Dedifferentiated amniotic fluid mesenchymal stem cell (primary cell): ENCODE measurements at regions not wholly inside any gene's neighbourhood (a gene's known extent, or its start where the extent isn't known, plus 50 kb on each side); places are given as distances from the start of the nearest gene placed in this dataset.
"Not testable (repeated sequence)": the region's sequence is repeated elsewhere in the genome, so short reads cannot be mapped to it uniquely, and the experiment has no call there.

Experiments
- DNase-seq: peaks from one replicate; pipeline ENCODE4 v3.0.0-alpha.2; 2016; ENCODE audit errors: extremely low spot score

- DNase-seq: no peak
Measured at GRCh38 chr16:27639561-27640276, 89.8 kb downstream of the KATNIP start.

GRCh38 chr16:27640277-27640600, 90.3 kb downstream of the KATNIP start:
- DNase-seq: no peak

- DNase-seq: no peak
Measured at GRCh38 chr16:27641260-27641659, 91.3 kb downstream of the KATNIP start.

DNA sequence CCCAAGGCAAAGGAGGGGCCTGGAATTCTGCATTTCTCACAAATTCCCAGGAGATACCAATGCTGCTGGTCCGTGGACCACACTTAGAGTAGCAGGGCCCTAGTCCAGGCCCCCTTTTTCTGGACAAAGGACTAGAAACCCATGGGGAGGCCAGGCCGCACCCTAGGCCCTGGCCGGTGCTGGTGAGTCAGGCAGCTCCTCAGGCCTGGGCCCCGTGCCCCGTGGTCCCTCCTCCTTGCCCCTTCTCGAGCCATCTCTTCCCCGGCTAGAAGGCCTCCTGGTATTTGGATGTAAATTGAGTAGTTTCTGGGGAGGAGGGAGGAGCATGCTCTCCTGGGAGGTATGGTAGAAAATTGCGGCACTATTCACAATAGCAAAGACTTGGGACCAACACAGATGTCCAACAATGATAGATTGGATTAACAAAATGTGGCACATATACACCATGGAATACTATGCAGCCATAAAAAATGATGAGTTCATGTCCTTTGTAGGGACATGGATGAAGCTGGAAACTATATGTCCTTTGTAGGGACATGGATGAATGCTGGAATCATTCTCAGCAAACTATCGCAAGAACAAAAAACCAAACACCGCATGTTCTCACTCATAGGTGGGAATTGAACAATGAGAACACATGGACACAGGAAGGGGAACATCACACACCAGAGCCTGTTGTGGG, 91.9 kb downstream of the KATNIP start:
- not testable (repeated sequence) for DNase-seq

DNA sequence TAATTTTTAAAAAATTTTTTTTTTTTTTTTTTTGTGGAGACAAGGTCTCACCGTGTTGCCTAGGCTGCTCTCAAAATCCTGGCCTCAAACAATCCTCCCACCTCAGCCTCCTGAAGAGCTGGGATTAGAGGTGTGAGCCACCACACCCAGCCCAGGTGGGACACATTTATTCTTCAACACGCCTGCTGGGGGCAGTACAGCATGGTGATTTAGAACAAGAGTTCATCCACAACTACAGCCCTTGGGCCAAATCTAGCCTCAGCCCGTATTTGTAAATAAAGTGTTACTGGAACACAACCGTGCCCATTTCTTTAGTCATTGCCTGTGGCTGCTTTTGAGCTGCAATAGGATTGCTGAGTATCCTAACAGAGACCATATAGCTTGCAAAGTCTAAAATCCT, 92.8 kb downstream of the KATNIP start:
- no peak for DNase-seq

GRCh38 chr16:27644165-27644564, 94.2 kb downstream of the KATNIP start:
- DNase-seq: no peak

DNA sequence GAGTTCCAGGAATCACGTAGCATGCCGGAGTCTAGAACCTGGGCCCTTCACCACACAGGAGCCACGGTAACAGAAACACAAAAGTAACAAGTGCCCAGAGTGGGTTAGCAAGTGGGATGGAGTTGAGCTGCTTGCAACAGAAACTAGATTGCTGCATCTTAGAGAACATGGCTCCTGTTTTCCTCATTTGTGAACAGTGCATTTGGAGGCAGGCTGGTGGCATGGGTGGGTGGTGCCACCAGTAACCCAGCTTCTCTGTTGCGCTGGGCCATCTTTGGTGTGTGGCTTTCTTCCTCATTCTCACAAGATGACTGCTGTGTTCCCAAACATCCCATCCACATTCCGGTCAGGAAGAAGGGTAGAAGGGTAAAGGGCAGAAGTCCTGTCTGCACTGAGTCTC, 95.5 kb downstream of the KATNIP start:
- no peak for DNase-seq

- no peak for DNase-seq
Measured at GRCh38 chr16:27646806-27647205, 96.9 kb downstream of the KATNIP start.

DNA sequence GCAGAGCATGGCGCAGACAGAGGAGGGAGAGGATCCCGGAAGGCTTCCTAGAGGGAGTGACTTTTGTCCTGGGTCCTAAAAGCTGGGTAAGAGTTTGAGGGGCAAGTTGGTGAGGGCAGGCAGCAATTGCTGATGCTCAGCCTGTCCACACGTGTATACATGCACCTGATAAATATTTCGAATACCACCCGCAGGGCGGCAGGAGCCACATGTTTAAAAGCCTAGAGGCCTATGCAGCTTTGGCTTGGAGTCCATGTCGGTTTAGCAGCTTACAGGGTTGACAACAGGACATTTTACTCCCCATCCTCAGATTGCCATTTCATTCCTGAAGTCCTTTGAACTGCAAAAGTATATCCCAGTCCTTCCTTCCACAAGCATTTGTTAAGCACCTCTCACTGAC, 99.1 kb downstream of the KATNIP start:
- no peak for DNase-seq

- no peak for DNase-seq
Measured at GRCh38 chr16:27650073-27650701, 100.2 kb downstream of the KATNIP start.

GRCh38 chr16:27651301-27651700, 101.4 kb downstream of the KATNIP start:
- no peak for DNase-seq

DNA sequence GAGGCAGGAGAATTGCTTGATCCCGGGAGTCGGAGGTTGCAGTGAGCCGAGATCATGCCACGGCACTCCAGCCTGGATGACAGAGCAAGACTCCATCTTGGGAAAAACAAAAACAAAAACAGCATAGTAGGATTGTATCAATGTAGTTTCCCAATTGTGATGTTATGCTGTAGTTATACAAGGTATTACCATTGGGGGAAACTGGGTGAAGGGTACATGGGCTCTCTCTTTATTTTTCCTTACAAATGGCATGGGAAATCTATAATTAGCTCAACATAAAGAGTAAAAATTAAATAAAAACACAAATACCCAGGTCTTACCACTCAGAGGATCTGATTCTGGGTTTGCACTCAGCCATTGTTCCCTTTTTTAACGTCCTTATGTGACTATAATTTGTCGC, 107.9 kb downstream of the KATNIP start:
- no peak for DNase-seq

DNA sequence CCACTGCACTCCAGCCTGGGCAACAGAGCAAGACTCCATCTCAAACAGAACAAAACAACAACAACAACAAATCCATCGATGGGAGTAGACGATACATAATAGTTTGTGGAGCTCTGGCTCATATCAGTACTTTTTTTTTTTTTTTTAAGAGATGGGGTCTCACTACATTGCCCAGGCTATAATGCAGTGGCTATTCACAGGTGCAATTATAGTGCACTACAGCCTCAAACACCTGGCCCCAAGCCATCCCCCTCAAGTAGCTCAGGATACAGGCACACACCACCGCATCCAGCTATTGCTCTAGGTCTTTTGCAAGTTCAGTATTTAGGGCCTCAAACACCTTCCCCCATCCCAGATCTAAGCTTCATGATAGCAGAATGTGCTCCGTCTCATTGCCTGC, 110.6 kb downstream of the KATNIP start:
- DNase-seq: no peak

- not testable (repeated sequence) for DNase-seq
Measured at GRCh38 chr16:27663235-27663634, 113.3 kb downstream of the KATNIP start.

DNA sequence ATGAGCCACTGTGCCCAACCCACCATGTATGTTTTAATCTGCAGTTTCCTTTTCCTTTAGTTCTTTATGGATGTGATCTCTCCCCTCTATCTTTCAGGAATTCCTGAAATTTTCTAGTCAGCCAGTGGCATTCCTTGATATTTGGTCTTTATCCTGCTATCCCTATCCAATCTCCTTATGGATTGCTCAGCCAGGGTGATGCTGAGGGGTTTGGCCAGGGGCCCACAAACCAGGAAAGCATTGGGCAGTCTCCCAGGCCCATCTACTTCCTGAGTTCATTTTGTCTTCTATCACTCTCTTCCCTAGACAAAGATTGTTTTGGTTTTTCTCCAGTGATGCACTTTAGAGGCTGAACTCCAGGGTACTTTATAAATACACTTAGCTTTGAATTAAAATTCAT, 115.9 kb downstream of the KATNIP start:
- DNase-seq: no peak

GRCh38 chr16:27670071-27670810, 120.3 kb downstream of the KATNIP start:
- no peak for DNase-seq

DNA sequence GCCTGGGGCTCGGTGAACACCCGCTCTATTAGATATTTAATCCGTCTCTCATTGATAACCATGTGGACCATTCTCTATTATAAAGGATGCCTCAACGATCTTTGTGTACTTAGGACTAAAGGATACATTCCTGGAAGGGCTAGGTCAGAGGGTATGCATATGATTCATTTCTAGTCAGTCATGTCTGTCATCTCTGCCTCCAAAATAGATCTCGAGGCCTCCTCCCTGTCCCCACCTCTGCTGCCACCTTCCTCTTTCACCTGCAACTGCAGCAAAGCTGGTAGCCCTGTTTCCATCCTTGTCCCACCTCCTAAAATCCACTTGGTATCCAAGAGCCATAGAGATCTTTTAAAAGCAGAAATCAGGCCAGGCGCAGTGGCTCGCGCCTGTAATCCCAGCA, 121.5 kb downstream of the KATNIP start:
- DNase-seq: no peak

DNA sequence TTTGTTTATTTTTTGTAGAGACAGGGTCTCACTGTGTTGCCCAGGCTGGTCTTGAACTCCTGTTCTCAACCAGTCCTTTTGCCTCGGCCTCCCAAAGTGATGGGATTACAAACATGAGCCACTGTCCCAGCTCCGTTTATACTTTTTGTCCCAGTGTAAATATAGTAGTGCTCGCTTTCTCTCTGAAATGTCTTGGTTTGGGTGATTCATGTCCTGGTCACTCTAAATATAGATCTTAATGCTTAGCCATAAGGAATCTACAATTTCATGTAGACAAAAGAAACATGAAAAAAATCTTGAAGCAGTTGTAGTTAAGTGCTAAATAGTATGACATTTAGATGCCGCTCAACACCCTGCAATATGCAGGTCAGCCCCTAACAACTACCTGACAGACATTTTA, 126.9 kb downstream of the KATNIP start:
- peak; percentile 50 for DNase-seq

GRCh38 chr16:27677263-27677662, 127.3 kb downstream of the KATNIP start:
- no peak for DNase-seq

DNA sequence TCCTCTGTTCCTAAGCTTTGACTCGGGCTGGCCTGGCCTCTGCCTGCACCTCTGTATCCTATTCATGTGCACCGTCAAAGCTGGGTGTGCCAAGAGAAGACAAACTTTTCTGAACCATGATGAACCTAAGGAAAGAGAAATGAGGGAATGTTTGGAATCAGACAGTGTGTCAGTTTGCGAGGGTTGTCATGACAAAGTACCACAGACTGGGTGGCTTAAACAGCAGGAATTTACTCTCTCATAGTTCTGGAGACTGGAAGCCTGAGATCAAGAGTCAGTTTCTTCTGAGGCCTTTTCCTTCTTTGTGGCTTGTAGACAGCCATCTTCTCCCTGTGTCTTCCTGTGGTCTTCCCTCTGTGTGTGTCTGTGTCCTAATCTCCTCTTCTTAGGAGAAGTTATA, 129.0 kb downstream of the KATNIP start:
- no peak for DNase-seq

DNA sequence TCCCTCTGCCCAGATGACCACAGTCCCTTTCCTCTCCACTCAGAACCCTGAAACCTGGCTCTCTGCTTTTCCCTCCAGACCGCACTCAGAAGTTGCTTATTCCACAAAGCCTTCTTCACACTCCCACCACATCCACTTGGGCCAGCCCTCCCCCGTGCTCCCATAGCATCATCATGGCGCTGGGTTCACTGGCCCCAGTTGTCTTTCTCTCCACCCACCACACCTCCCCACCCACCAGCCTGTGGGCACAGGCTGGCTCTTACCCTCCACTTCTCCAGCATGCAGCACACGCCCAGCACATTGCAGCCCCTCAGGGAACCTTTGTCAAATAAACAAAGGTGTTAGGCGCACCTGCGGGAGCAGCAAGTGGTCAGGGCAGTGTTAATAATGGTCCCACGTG, 130.0 kb downstream of the KATNIP start:
- no peak for DNase-seq

DNA sequence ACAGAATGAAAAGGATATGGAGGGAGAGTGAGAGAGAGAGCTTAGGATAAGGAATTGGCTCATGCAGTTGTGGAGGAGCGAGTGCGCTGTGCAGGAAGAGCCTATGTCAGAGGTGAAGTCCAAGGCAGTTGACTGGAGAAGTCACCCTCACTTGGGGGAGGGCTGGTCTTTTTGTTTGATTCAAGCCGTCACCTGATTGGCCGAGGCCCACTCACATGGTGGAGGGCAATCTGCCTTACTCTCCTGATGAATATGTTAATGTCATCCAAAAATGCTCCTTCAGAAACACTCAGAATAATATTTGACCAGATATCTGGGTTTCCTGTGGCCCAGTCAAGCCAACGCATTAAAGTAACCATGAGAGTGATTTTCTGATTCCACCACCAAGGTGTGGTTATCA, 131.7 kb downstream of the KATNIP start:
- no peak for DNase-seq

- no peak for DNase-seq
Measured at GRCh38 chr16:27684047-27684446, 134.1 kb downstream of the KATNIP start.
